ENCODE measurements at regions not wholly inside any gene's neighbourhood (a gene's known extent, or its start where the extent isn't known, plus 50 kb on each side); places are given as distances from the start of the nearest gene placed in this dataset.

GRCh38 chr5:124677374-124678351 lies 68.8 kb downstream of the ZNF608 start:
- ChIA-PET CTCF (no interaction called here), POLR2A (interaction anchor here (0.6 to 1.5 kb wide), 4 partner anchors 9 to 61 kb away, joined by 3 to 5 read pairs (median 4); no protein-coding TSS in a partner anchor)
- H3K36me3 ChIP-seq (replicated peaks in 1 of 2; ENCODE audit: control insufficient read depth in 1 of 2, insufficient read depth in 2 of 2, low read length in 1 of 2) = no peaks in the 10 kb centered on the region
- peak overlapping the region; percentile 12 to 13; a peak in 1 of 4 replicates for H3K4me3 ChIP-seq (ENCODE audit: low read depth in 2 of 2, low read length in 1 of 2)
- WGBS (ENCODE audit: low lambda C conversion rate) = 37% methylated on average over 9 of the region's 9 CpGs
- H3K9me3 ChIP-seq = no peaks in the 10 kb centered on the region
- peak overlapping the region; percentile 83; the same call in 1 of the 2 replicates for H2AFZ ChIP-seq (ENCODE audit: low read depth)
- H3K79me2 ChIP-seq (ENCODE audit: insufficient read depth) = no peaks in the 10 kb centered on the region; the same call in 1 of the 2 replicates
- DNase-seq = peak; percentile 33
- H3K9ac ChIP-seq = no peak overlapping the region
- no peaks in the 10 kb centered on the region for H3K9me2 ChIP-seq
- H4K20me1 ChIP-seq (ENCODE audit: insufficient read depth) = no peaks in the 10 kb centered on the region
- peak overlapping the region; percentile 70 for H3K4me2 ChIP-seq
- peaks cover 13 to 40% of the 10 kb centered on the region in 2 experiments; a peak in 3 of 4 replicates for H3K4me1 ChIP-seq (ENCODE audit: control insufficient read depth in 1 of 2, insufficient read depth in 2 of 2, low read depth in 1 of 2, low read length in 1 of 2)
- no peaks in the 10 kb centered on the region for H3F3A ChIP-seq (replicated peaks; ENCODE audit: insufficient read depth)
- peak overlapping the region; percentile 31 to 98; a peak in 3 of 4 replicates for H3K27ac ChIP-seq (ENCODE audit: low read depth in 2 of 2, low read length in 1 of 2)
- no peaks in the 10 kb centered on the region for H3K27me3 ChIP-seq (ENCODE audit: insufficient read depth)
- TF ChIP-seq USF2 (IDR thresholded peaks at IDR 0.05; ENCODE audit: borderline replicate concordance, low read depth, low read length) = no peak
- TF ChIP-seq CTCF (IDR thresholded peaks at IDR 0.05) = no peak
- TF ChIP-seq RAD21 (IDR thresholded peaks at IDR 0.05; ENCODE audit: low read length) = peak; percentile 22; the same call in 1 of the 2 replicates
- TF ChIP-seq NFIC (IDR thresholded peaks at IDR 0.05; ENCODE audit: borderline replicate concordance) = peak; percentile 31; the same call in 1 of the 2 replicates
- no peak for TF ChIP-seq SIN3A (IDR thresholded peaks at IDR 0.05; ENCODE audit: borderline replicate concordance, low read depth, low read length)
- TF ChIP-seq REST (IDR thresholded peaks at IDR 0.05; ENCODE audit: low read depth, low read length) = no peak
- no peak for TF ChIP-seq GABPA (IDR thresholded peaks at IDR 0.05; ENCODE audit: low read depth)
- TF ChIP-seq MXI1 (IDR thresholded peaks at IDR 0.05; ENCODE audit: low read depth, low read length) = 0 out of 2 replicates have a peak, but pooled peaks have one; percentile 33
- TF ChIP-seq FOXM1 (IDR thresholded peaks at IDR 0.05; ENCODE audit: low read depth) = no peak
- TF ChIP-seq CHD2 (IDR thresholded peaks at IDR 0.05; ENCODE audit: low read length, partially characterized antibody) = peak; percentile 17
- no peak for TF ChIP-seq MAX (IDR thresholded peaks at IDR 0.05; ENCODE audit: low read depth)
- no peak for TF ChIP-seq EZH2phosphoT487 (IDR thresholded peaks at IDR 0.05; ENCODE audit: borderline replicate concordance, low read depth)
- TF ChIP-seq FOSL2 (IDR thresholded peaks at IDR 0.05; ENCODE audit: borderline replicate concordance, low read depth) = no peak
- no peak for TF ChIP-seq MEF2A (IDR thresholded peaks at IDR 0.05; ENCODE audit: borderline replicate concordance, low read depth)
- no peak for TF ChIP-seq ELF1 (IDR thresholded peaks at IDR 0.05)
- no peak for TF ChIP-seq TEAD4 (IDR thresholded peaks at IDR 0.05; ENCODE audit: borderline replicate concordance, insufficient read depth)
- 0 out of 2 replicates have a peak, but pooled peaks have one; percentile 19 for TF ChIP-seq FOXJ3 (CRISPR knock-in tag; IDR thresholded peaks at IDR 0.05)
- TF ChIP-seq PBX3 (IDR thresholded peaks at IDR 0.05) = no peak
- TF ChIP-seq RFX5 (IDR thresholded peaks at IDR 0.05; ENCODE audit: low read length) = no peak
- peak; percentile 9; the same call in 1 of the 2 replicates for TF ChIP-seq GATA2 (CRISPR knock-in tag; IDR thresholded peaks at IDR 0.05)
- TF ChIP-seq RCOR1 (IDR thresholded peaks at IDR 0.05; ENCODE audit: low read length) = peak; percentile 38; the same call in 1 of the 2 replicates
- TF ChIP-seq EP300 (IDR thresholded peaks at IDR 0.05; ENCODE audit: borderline replicate concordance in 1 of 2, low read depth in 1 of 2, low read length in 1 of 2) = peak in 1 of 2 experiments; percentile 59; a peak in 2 of 4 replicates
- TF ChIP-seq USF1 (IDR thresholded peaks at IDR 0.05; ENCODE audit: borderline replicate concordance, low read depth) = no peak

Data from SK-N-SH (cell line).